LNCaP clone FGC (cell line): ENCODE measurements at regions not wholly inside any gene's neighbourhood (a gene's known extent, or its start where the extent isn't known, plus 50 kb on each side); places are given as distances from the start of the nearest gene placed in this dataset.

Source experiments
- DNase-seq: peaks from one replicate; pipeline ENCODE4 v3.0.0-alpha.2; 2011; ENCODE audit warnings: low read depth
- H3K4me3 ChIP-seq: 2 replicates; pipeline ENCODE4 v1.5.1; 2011; ENCODE audit warnings: mild to moderate bottlenecking, low read depth, low read length, control low read depth
- CTCF ChIP-seq: IDR thresholded peaks from 2 replicates; pipeline ENCODE4 v1.5.1; 2012; ENCODE audit warnings: mild to moderate bottlenecking; ENCODE audit not compliant: control insufficient read depth, insufficient read depth; ENCODE audit errors: extremely low read depth

- DNase-seq, result peak; percentile 59
- H3K4me3 ChIP-seq, result no peak overlapping the region
- no peak for TF ChIP-seq CTCF
These were observed 153.3 kb upstream of the RBMS1 start for GRCh38 chr2:160646684-160647444.

GRCh38 chr2:160647967-160648685, 154.5 kb upstream of the RBMS1 start:
- no peak for TF ChIP-seq CTCF
- no peak for DNase-seq
- H3K4me3 ChIP-seq, result no peak overlapping the region

GRCh38 chr2:160649698-160650097, 156.1 kb upstream of the RBMS1 start:
- no peak for TF ChIP-seq CTCF
- no peak overlapping the region for H3K4me3 ChIP-seq
- DNase-seq, result no peak

- TF ChIP-seq CTCF, result no peak
- no peak for DNase-seq
These were observed 156.8 kb upstream of the RBMS1 start for GRCh38 chr2:160650196-160651118.

GRCh38 chr2:160651416-160652200, 158.0 kb upstream of the RBMS1 start:
- DNase-seq, result no peak
- no peak overlapping the region for H3K4me3 ChIP-seq
- no peak for TF ChIP-seq CTCF

More at GRCh38 chr2:160650196-160651118, 156.8 kb upstream of the RBMS1 start:
- H3K4me3 ChIP-seq, result no peak overlapping the region

- DNase-seq, result no peak
- TF ChIP-seq CTCF, result no peak
- no peak overlapping the region for H3K4me3 ChIP-seq
These were observed 158.6 kb upstream of the RBMS1 start for GRCh38 chr2:160652236-160652635.
